OCI-LY7 (cell line): ENCODE measurements at regions not wholly inside any gene's neighbourhood (a gene's known extent, or its start where the extent isn't known, plus 50 kb on each side); places are given as distances from the start of the nearest gene placed in this dataset.
A peak's percentile ranks its signal among the peaks of the same experiment; 100 is the strongest.

Experiments used
- BruUV-seq: library from RNA; stranded (reverse); fragments of 400-500 nt; replicated peaks from 2 replicates; lab custom pipeline; 2021; lab: Mats Ljungman, UMichigan
- CTCF ChIA-PET: fragments of 300-600 bp; sonication (Branson Sonifier 250); formaldehyde crosslinking; loops from one replicate; lab custom pipeline; 2022; ENCODE audit warnings: antibody characterized with exemption; ENCODE audit not compliant: unreplicated experiment; lab: Charles Lee
- POLR2A ChIA-PET: fragments of 300-600 bp; sonication (Branson Sonifier 250); formaldehyde crosslinking; loops from one replicate; lab custom pipeline; 2022; ENCODE audit warnings: antibody characterized with exemption; lab: Charles Lee
- DNase-seq: peaks from one replicate; pipeline ENCODE4 v3.0.0-alpha.2; 2015; ENCODE audit warnings: low spot score
- H2AFZ ChIP-seq: fragments of 200-600 bp; sonication (generic), shearing (Covaris generic); 2 replicates; pipeline ENCODE4 v1.6.1; 2014; ENCODE audit warnings: mild to moderate bottlenecking, antibody characterized with exemption, low read length, moderate library complexity
- H3K27ac ChIP-seq: fragments of 200-600 bp; sonication (generic); 2 replicates; pipeline ENCODE4 v1.5.1; 2014; ENCODE audit warnings: mixed run types, low read depth, mild to moderate bottlenecking, moderate library complexity, low read length, inconsistent platforms; ENCODE audit not compliant: poor library complexity, severe bottlenecking
- H3K36me3 ChIP-seq: fragments of 200-600 bp; sonication (generic); 2 replicates; pipeline ENCODE4 v1.6.1; 2014; ENCODE audit warnings: mild to moderate bottlenecking, antibody characterized with exemption, low read length, moderate library complexity, mixed read lengths; ENCODE audit not compliant: insufficient read depth
- H3K4me1 ChIP-seq: fragments of 200-600 bp; sonication (generic); 2 replicates; pipeline ENCODE4 v1.5.1; 2014; ENCODE audit warnings: mild to moderate bottlenecking, low read length; ENCODE audit not compliant: insufficient read depth, poor library complexity, severe bottlenecking
- H3K4me2 ChIP-seq: fragments of 200-600 bp; sonication (generic); 2 replicates; pipeline ENCODE4 v1.6.1; 2014; ENCODE audit warnings: mild to moderate bottlenecking, low read length
- H3K4me3 ChIP-seq: fragments of 200-600 bp; sonication (generic); 2 replicates; pipeline ENCODE4 v1.5.1; 2014; ENCODE audit warnings: mild to moderate bottlenecking, low read depth, low read length; ENCODE audit not compliant: poor library complexity, severe bottlenecking
- H3K79me2 ChIP-seq: fragments of 200-600 bp; sonication (generic); 2 replicates; pipeline ENCODE4 v1.6.1; 2016; ENCODE audit warnings: low read depth, mild to moderate bottlenecking, low read length, moderate library complexity, mixed read lengths; ENCODE audit not compliant: insufficient read depth
- H3K9me2 ChIP-seq: fragments of 200-600 bp; sonication (generic); 2 replicates; pipeline ENCODE4 v1.6.1; 2016; ENCODE audit warnings: mild to moderate bottlenecking, low read length, mixed read lengths; ENCODE audit not compliant: insufficient read depth
- H3K9me3 ChIP-seq: fragments of 200-600 bp; sonication (generic); 2 replicates; pipeline ENCODE4 v1.6.1; 2014; ENCODE audit warnings: mild to moderate bottlenecking, mixed run types, low read length, mixed read lengths
- H4K20me1 ChIP-seq: fragments of 200-600 bp; sonication (generic); 2 replicates; pipeline ENCODE4 v1.6.1; 2014; ENCODE audit warnings: mild to moderate bottlenecking, antibody characterized with exemption, low read length, moderate library complexity, mixed read lengths; ENCODE audit not compliant: insufficient read depth
- EZH2phosphoT487 ChIP-seq: fragments of 200-600 bp; sonication (generic); IDR thresholded peaks from 2 replicates; pipeline ENCODE4 v1.6.1; 2018; ENCODE audit warnings: low read depth, borderline replicate concordance, mild to moderate bottlenecking, mixed run types, antibody characterized with exemption, low read length, moderate library complexity, mixed read lengths
- intact Hi-C: fragments of 100-400 bp; cut with micrococcal nuclease; formaldehyde crosslinking; loops from one replicate; pipeline ENCODE4 v1.10.0; 2022; ENCODE audit not compliant: unreplicated experiment
- TF ChIP-seq, protein P1 (sequence below): fragments of 200-600 bp; sonication (generic); conservative IDR thresholded peaks from 2 replicates; pipeline ENCODE4 v1.5.1; 2014; ENCODE audit warnings: mild to moderate bottlenecking, antibody characterized with exemption, low read length, moderate library complexity, mixed read lengths

DNA sequence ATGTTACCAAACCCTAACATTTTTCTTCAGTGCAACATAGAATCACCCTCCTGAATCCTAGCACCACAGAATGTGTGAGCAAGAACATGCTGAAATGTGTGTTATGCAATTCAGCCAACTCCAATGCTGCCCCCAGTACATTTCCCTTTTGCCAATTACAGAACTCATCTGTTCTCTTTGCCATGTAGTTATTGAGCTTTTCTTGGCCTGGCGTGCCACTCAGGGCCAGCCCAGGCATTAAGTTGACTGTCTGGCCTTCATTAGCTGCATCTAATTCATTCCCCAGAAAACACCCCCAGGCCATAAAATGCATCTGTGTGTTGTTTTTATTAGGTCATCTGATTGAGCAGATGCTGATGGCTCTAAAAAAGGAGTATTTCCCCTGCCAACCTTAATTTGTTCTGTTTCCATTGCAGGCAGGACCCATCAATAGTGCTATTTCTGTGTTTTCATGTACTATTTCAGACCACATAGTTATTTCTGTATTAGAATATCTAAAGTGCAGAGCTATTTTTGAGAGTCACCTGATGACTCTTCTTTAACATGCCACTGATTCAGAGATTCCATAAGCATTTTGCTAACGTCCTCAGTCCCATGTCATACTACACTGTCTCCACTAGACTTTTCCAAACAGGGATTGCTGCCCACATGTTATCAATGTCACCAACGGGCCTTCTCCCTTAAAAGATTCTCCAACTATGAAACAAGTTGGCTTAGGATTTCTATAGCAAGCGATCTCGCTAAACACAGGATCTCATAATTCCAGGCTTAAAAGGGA, 969.7 kb downstream of the CDH11 start:
- CTCF ChIA-PET = no interaction called here
- Histone ChIP-seq H3K4me2 (no peak overlapping the region), H3K9me3 (0 out of 2 replicates have a peak, but pooled peaks cover 4% of the 10 kb centered on the region), H3K9me2 (no peaks in the 10 kb centered on the region), H3K27ac (no peak overlapping the region), H4K20me1 (no peaks in the 10 kb centered on the region), H3K4me3 (no peak overlapping the region), H2AFZ (no peak overlapping the region), H3K36me3 (no peaks in the 10 kb centered on the region; the same call in 1 of the 2 replicates), H3K79me2 (no peaks in the 10 kb centered on the region), H3K4me1 (peaks cover 15% of the 10 kb centered on the region)
- intact Hi-C loops = no loop called here
- TF ChIP-seq EZH2phosphoT487 = no peak
- TF ChIP-seq, protein P1, sequence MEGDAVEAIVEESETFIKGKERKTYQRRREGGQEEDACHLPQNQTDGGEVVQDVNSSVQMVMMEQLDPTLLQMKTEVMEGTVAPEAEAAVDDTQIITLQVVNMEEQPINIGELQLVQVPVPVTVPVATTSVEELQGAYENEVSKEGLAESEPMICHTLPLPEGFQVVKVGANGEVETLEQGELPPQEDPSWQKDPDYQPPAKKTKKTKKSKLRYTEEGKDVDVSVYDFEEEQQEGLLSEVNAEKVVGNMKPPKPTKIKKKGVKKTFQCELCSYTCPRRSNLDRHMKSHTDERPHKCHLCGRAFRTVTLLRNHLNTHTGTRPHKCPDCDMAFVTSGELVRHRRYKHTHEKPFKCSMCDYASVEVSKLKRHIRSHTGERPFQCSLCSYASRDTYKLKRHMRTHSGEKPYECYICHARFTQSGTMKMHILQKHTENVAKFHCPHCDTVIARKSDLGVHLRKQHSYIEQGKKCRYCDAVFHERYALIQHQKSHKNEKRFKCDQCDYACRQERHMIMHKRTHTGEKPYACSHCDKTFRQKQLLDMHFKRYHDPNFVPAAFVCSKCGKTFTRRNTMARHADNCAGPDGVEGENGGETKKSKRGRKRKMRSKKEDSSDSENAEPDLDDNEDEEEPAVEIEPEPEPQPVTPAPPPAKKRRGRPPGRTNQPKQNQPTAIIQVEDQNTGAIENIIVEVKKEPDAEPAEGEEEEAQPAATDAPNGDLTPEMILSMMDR = no peak
- BruUV-seq = no TSS peak
- no peak for DNase-seq
- POLR2A ChIA-PET = interaction anchor here (0.6 to 1.7 kb wide), 4 partner anchors 18 to 173 kb away, joined by 3 to 4 read pairs (median 3); no protein-coding TSS in a partner anchor

DNA sequence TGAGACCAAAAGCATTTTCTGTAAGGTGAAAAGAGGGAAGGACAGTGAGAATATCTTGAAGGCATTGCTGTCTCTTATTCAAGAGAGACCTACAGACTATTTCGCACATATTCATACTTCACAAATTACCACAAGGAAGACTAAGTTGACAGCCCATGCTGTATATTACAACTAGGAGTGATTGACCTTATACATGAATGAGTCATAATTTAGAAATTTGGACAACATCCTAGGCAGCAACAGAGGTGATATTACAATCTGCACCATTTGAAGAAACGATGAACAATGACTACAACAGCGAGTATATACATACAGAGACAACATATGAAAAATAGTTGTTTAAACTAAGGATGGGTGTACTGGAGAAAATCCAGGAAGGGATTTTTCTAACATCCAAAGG, 971.7 kb downstream of the CDH11 start:
- intact Hi-C loops = no loop called here
- POLR2A ChIA-PET = no interaction called here
- CTCF ChIA-PET = no interaction called here
- Histone ChIP-seq H3K4me2 (no peak overlapping the region), H3K4me3 (no peak overlapping the region), H3K79me2 (no peaks in the 10 kb centered on the region), H2AFZ (peak overlapping the region; percentile 5; the same call in 1 of the 2 replicates), H3K4me1 (peaks cover 4% of the 10 kb centered on the region), H3K9me3 (0 out of 2 replicates have a peak, but pooled peaks cover 4% of the 10 kb centered on the region), H4K20me1 (no peaks in the 10 kb centered on the region), H3K36me3 (no peaks in the 10 kb centered on the region; the same call in 1 of the 2 replicates), H3K9me2 (no peaks in the 10 kb centered on the region), H3K27ac (no peak overlapping the region)
- TF ChIP-seq, protein P1 = no peak
- TF ChIP-seq EZH2phosphoT487 = no peak
- DNase-seq = no peak
- no TSS peak for BruUV-seq

DNA sequence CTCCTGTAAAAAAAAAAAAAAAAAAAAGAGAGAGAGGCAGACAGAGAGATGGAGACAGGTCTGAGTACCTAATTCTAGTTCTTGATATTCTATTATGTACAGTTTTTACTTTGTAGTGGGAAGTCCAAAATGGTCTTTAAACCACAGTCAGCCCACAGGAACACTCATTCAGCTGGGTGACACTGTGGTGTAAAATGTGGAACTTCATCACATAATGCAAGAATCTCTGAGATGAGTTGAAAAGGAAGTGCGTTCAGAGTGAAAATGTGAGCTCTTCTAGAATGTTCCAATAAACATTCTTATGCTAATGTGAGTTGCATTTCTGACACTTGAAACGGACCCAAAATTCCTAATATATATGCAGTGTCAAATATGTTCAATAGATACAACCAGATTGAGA, 972.1 kb downstream of the CDH11 start:
- ChIA-PET POLR2A (no interaction called here), CTCF (no interaction called here)
- Histone ChIP-seq H3K4me2 (no peak overlapping the region), H3K27ac (no peak overlapping the region), H3K79me2 (no peaks in the 10 kb centered on the region), H4K20me1 (no peaks in the 10 kb centered on the region), H3K9me3 (0 out of 2 replicates have a peak, but pooled peaks cover 4% of the 10 kb centered on the region), H3K4me1 (peaks cover 4% of the 10 kb centered on the region), H3K4me3 (no peak overlapping the region), H2AFZ (peak overlapping the region; percentile 5; the same call in 1 of the 2 replicates), H3K9me2 (no peaks in the 10 kb centered on the region), H3K36me3 (no peaks in the 10 kb centered on the region; the same call in 1 of the 2 replicates)
- intact Hi-C loops = no loop called here
- DNase-seq = no peak
- BruUV-seq = no TSS peak
- TF ChIP-seq, protein P1 = no peak
- no peak for TF ChIP-seq EZH2phosphoT487
